Thyroid gland (tissue), 4 donors: ENCODE measurements at regions not wholly inside any gene's neighbourhood (a gene's known extent, or its start where the extent isn't known, plus 50 kb on each side); places are given as distances from the start of the nearest gene placed in this dataset.

Experiments
- CTCF ChIP-seq, 6 experiments: fragments of 200-600 bp in 3 of 6; fragments of 450-650 bp in 3 of 6; sonication (generic) in 3 of 6; IDR thresholded peaks; one replicate each; pipeline ENCODE4 v1.5.1; 2016 to 2019; ENCODE audit warnings: antibody characterized with exemption in 6 of 6, mild to moderate bottlenecking in 2 of 6, inconsistent platforms in 1 of 6, moderate library complexity in 1 of 6
- POLR2A ChIP-seq, 2 donors: fragments of 450-650 bp; IDR thresholded peaks; one replicate each; pipeline ENCODE4 v1.6.1; 2017; ENCODE audit warnings: antibody characterized with exemption in 2 of 2, mild to moderate bottlenecking in 2 of 2, moderate library complexity in 1 of 2

GRCh38 chr5:152488869-152489268 is 83.8 kb upstream of the NMUR2 start:
- TF ChIP-seq POLR2A (IDR thresholded peaks at IDR 0.05) (no peak), CTCF (IDR thresholded peaks at IDR 0.05) (no peak)
